Pancreas (tissue), 10 donors: ENCODE measurements at regions not wholly inside any gene's neighbourhood (a gene's known extent, or its start where the extent isn't known, plus 50 kb on each side); places are given as distances from the start of the nearest gene placed in this dataset.

ENCODE experiments used
- ATAC-seq, 4 donors: fragments of 200-7000 bp; cut with Tn5 transposase; one replicate each; pipeline versions ENCODE4 v1.8.0 to v1.9.1; 2020; ENCODE audit warnings: mild to moderate bottlenecking in 4 of 4, moderate library complexity in 4 of 4
- DNase-seq, 6 donors: peaks; one replicate each; pipeline ENCODE4 v3.0.0-alpha.2; 2020
- FAIRE-seq: peaks from 2 replicates; lab custom pipeline; 2012; peaks lifted over from hg19 to GRCh38; lab: Jason Lieb, UNC
- H3K27ac ChIP-seq, 4 donors: fragments of 200-600 bp; sonication (generic); 1 replicate in 3 of 4; 2 replicates in 1 of 4; pipeline versions ENCODE4 v1.5.0 to v1.8.0; 2020
- H3K27me3 ChIP-seq, 4 donors: fragments of 200-600 bp; one replicate each; pipeline ENCODE4 v1.8.0; 2021
- H3K36me3 ChIP-seq, 3 donors: fragments of 200-600 bp; sonication (generic) in 1 of 3; one replicate each; pipeline versions ENCODE4 v1.5.0 to v1.8.0; 2020 to 2021
- H3K4me1 ChIP-seq, 3 donors: fragments of 200-600 bp; one replicate each; pipeline ENCODE4 v1.8.0; 2021
- H3K4me3 ChIP-seq, 4 donors: fragments of 200-600 bp; sonication (generic) in 2 of 4; one replicate each; pipeline versions ENCODE4 v1.5.0 to v1.8.0; 2020 to 2021
- H3K9me3 ChIP-seq, 4 donors: fragments of 200-600 bp; one replicate each; pipeline ENCODE4 v1.8.0; 2021
- WGBS, 2 donors: extraction: QIAGEN DNeasy Blood & Tissue Kit; methylation state at CpG; one replicate each; pipeline ENCODE4 v1.1.7; 2013; 5-methylcytosine and 5-hydroxymethylcytosine counted together
- intact Hi-C, 3 donors: fragments of 100-400 bp; cut with DNase I; formaldehyde crosslinking; loops; one replicate each; pipeline versions ENCODE4 v1.11.1 to v1.14.2; 2022
- TF ChIP-seq, protein P1 (sequence below), 4 donors: fragments of 200-600 bp; sonication (generic) in 3 of 4; IDR thresholded peaks; one replicate each; pipeline versions ENCODE4 v1.5.0 to v1.8.0; 2021; ENCODE audit warnings: antibody characterized with exemption in 4 of 4
- donor health status: healthy with polysubstance abuse.
- donor health status: DM: no; HTN: no; CAD: no; lungs with moderate emphysema.
- donor health status: DM: no; HTN: no; CAD: no.
- donor health status: control.
- donor health status: control.
- donor health status: Bipolar disorder and iron deficiency.
- donor health status: DM: yes; HTN: yes; CAD: no.
- donor health status: DM: no; HTN: no; CAD: no.
- donor health status: DM: no; HTN: no; CAD: no.
- donor health status: DM: yes; HTN: yes; CAD: no.

DNA sequence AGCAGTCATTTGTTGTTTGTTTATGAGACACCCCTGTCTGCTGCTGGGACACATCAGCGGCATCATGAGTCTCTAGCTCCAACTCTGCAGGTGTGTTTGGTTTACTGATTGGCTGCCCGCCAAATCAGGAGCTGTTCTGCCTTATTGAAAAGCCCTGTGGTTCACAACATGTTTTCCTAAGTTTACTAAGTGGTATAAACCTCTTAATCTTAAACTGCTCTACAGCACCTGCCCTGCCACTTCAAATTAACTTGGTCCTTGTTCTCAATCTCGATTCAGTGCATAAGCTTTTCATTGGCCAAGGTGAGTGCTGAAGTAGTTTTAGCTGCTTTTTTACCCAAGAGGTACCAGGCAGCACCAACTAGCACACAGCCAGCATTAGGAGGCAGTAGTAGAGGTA is 77.8 kb upstream of the WDR72 start:
- Histone ChIP-seq H3K4me3 (no peak overlapping the region), H3K36me3 (no peaks in the 10 kb centered on the region), H3K27me3 (no peaks in the 10 kb centered on the region), H3K27ac (no peak overlapping the region), H3K4me1 (peaks cover 0 to 5% (median 0%) of the 10 kb centered on the region in 3 donors), H3K9me3 (no peaks in the 10 kb centered on the region)
- 7 to 10% methylated on average over 3 of the region's 3 CpGs for WGBS, 2 donors
- ATAC-seq, result peak; percentile 59 to 84 (median 74)
- intact Hi-C loops, result no loop called here
- peak; percentile 37 to 82 (median 66) for DNase-seq
- FAIRE-seq, result no peak
- TF ChIP-seq, protein P1, sequence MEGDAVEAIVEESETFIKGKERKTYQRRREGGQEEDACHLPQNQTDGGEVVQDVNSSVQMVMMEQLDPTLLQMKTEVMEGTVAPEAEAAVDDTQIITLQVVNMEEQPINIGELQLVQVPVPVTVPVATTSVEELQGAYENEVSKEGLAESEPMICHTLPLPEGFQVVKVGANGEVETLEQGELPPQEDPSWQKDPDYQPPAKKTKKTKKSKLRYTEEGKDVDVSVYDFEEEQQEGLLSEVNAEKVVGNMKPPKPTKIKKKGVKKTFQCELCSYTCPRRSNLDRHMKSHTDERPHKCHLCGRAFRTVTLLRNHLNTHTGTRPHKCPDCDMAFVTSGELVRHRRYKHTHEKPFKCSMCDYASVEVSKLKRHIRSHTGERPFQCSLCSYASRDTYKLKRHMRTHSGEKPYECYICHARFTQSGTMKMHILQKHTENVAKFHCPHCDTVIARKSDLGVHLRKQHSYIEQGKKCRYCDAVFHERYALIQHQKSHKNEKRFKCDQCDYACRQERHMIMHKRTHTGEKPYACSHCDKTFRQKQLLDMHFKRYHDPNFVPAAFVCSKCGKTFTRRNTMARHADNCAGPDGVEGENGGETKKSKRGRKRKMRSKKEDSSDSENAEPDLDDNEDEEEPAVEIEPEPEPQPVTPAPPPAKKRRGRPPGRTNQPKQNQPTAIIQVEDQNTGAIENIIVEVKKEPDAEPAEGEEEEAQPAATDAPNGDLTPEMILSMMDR (IDR thresholded peaks at IDR 0.05), result no peak

DNA sequence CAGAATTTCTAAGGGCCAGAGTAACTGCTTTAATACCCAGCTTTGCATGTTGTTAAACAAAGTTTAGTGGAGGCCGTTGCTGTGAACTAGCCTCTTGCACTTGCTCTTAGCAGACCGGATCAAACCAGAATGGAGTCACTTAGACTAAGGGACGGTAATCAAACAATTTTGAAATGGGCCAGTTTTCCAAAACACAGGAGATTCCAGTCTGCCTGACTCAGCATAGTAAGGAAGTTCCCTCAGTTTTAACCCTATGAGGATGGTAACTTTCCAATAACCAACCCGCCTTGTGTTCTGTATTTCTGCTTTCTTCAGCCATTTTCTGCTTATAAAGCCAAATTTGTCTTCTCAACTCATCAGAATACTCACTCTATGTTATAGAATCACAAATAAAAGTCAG is 77.2 kb upstream of the WDR72 start:
- intact Hi-C loops, result no loop called here
- TF ChIP-seq, protein P1 (IDR thresholded peaks at IDR 0.05), result no peak
- no peak for DNase-seq
- H3K36me3 ChIP-seq, result no peaks in the 10 kb centered on the region
- H3K27me3 ChIP-seq, result no peaks in the 10 kb centered on the region
- no peaks in the 10 kb centered on the region for H3K9me3 ChIP-seq
- WGBS, 2 donors, result 38 to 53% methylated on average over 4 of the region's 4 CpGs
- no peak overlapping the region for H3K4me3 ChIP-seq
- H3K27ac ChIP-seq, result no peak overlapping the region
- no peak for ATAC-seq
- peaks cover 0 to 5% (median 0%) of the 10 kb centered on the region in 3 donors for H3K4me1 ChIP-seq
- FAIRE-seq, result no peak

DNA sequence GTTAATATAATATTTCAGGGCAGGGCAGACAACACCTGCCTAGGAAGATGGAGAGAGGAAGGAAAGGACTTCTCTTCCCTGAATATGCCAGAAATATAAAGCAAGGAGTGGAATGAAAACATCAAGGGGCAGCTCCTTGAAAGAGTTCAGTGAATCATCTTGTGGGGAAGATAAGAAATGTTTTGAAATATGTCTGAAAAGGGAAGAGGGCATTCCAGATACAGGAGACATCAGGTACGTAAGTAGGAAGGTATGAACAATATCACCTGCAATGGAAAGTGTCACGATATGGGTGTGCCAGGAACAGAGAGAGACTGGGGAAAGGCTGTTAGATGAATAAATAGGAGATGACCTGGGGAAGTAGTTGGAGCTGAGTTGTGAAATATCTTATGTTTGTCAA is 75.8 kb upstream of the WDR72 start:
- Histone ChIP-seq H3K4me3 (no peak overlapping the region), H3K27me3 (no peaks in the 10 kb centered on the region), H3K9me3 (no peaks in the 10 kb centered on the region), H3K36me3 (no peaks in the 10 kb centered on the region), H3K4me1 (peaks cover 0 to 8% (median 0%) of the 10 kb centered on the region in 3 donors), H3K27ac (no peak overlapping the region)
- DNase-seq (no peak), FAIRE-seq (no peak), ATAC-seq (no peak)
- WGBS, 2 donors, result 79 to 82% methylated on average over 2 of the region's 2 CpGs
- intact Hi-C loops, result no loop called here
- TF ChIP-seq, protein P1 (IDR thresholded peaks at IDR 0.05), result no peak

DNA sequence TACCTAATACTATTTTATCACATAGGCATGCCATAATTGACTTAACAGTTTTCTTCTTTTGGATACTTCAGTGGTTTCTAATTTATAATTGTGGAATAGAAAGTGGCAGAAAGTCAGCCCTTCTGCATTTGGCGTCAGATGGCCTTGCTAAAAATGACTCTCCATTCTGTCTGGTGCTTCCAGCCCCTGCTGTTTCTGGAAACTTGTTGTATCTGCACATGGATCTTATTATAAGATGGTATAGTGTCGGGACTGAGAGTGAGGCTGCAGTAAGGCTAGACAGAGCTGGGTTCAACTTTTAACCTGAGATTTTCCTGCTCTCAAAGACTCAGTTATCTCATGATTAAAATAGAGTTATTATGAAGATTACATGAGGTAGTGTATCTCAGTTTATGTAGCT is 74.8 kb upstream of the WDR72 start:
- WGBS, 2 donors, result 81 to 84% methylated on average over 2 of the region's 2 CpGs
- TF ChIP-seq, protein P1 (IDR thresholded peaks at IDR 0.05), result no peak
- no peaks in the 10 kb centered on the region for H3K27me3 ChIP-seq
- H3K27ac ChIP-seq, result no peak overlapping the region
- FAIRE-seq, result no peak
- no peak overlapping the region for H3K4me3 ChIP-seq
- peaks cover 0 to 8% (median 0%) of the 10 kb centered on the region in 3 donors for H3K4me1 ChIP-seq
- intact Hi-C loops, result no loop called here
- H3K9me3 ChIP-seq, result no peaks in the 10 kb centered on the region
- no peaks in the 10 kb centered on the region for H3K36me3 ChIP-seq
- no peak for ATAC-seq
- no peak for DNase-seq

DNA sequence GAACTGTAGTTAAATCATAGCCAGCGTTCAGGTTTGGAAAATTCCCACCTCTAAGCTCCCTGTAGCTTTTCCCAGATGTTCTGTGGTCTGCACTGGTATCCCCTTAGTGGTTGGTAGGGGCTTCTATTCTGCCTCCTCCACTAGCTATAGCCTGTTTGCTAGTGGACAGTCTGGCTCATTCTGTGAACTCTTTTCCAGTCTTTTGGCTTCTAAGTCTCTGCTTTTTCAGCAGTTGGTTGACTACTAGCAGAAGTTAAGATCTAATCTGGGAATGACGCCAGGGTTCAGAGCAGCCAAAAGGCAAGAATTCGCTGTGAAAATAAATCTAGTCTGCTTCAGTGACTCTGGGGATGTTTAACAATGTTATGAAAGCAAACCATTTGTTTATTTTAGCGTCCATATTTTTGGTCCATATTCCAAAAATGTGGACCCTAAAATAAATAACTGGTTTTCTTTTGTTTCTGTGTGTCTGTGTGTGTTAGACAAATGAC is 73.7 kb upstream of the WDR72 start:
- DNase-seq (peak in 1 of 6 donors; percentile 3), FAIRE-seq (peak; percentile 23), ATAC-seq (peak in 3 of 4 donors; percentile 41 to 67 (median 58))
- no peaks in the 10 kb centered on the region for H3K27me3 ChIP-seq
- H3K9me3 ChIP-seq, result no peaks in the 10 kb centered on the region
- no peak overlapping the region for H3K4me3 ChIP-seq
- intact Hi-C loops, result no loop called here
- no peaks in the 10 kb centered on the region for H3K36me3 ChIP-seq
- TF ChIP-seq, protein P1 (IDR thresholded peaks at IDR 0.05), result no peak
- H3K4me1 ChIP-seq, result peaks cover 0 to 8% (median 0%) of the 10 kb centered on the region in 3 donors
- H3K27ac ChIP-seq, result no peak overlapping the region
- WGBS, 2 donors, result 24 to 25% methylated on average over 4 of the region's 4 CpGs
